HepG2 (cell line): ENCODE measurements at regions not wholly inside any gene's neighbourhood (a gene's known extent, or its start where the extent isn't known, plus 50 kb on each side); places are given as distances from the start of the nearest gene placed in this dataset.

ENCODE experiments used
- ATAC-seq: fragments of 200-7000 bp; cut with Tn5 transposase; 3 replicates; pipeline ENCODE4 v1.9.1; 2020; ENCODE audit warnings: mild to moderate bottlenecking, moderate library complexity
- BruUV-seq: library from RNA; stranded (reverse); fragments of 400-500 nt; replicated peaks from 2 replicates; lab custom pipeline; 2021; lab: Mats Ljungman, UMichigan
- CTCF ChIA-PET: fragments of 300-600 bp; formaldehyde crosslinking; extraction: SDS; loops from one replicate; lab custom pipeline; 2021; ENCODE audit warnings: low total read pairs, inconsistent platforms, low intra/inter-chr PET ratio; lab: Yijun Ruan, JAX
- POLR2A ChIA-PET: fragments of 350-600 bp; sonication (Branson Sonifier 250); formaldehyde crosslinking; loops from one replicate; lab custom pipeline; 2020; ENCODE audit warnings: antibody characterized with exemption, inconsistent platforms; lab: Yijun Ruan, JAX
- DNase-seq: peaks from one replicate; pipeline ENCODE4 v3.0.0-alpha.2; 2015; ENCODE audit warnings: low spot score
- FAIRE-seq: peaks from 3 replicates; lab custom pipeline; 2011; peaks lifted over from hg19 to GRCh38; lab: Jason Lieb, UNC
- H2AFZ ChIP-seq: one replicate; pipeline ENCODE4 v1.6.1; 2011; ENCODE audit warnings: low read length, inconsistent platforms
- H3K27ac ChIP-seq: fragments of 300-600 bp; 3 replicates; pipeline ENCODE4 v1.8.0; 2011; ENCODE audit warnings: mixed run types, mild to moderate bottlenecking, mixed read lengths, low read length, inconsistent platforms; ENCODE audit not compliant: insufficient read depth; ENCODE audit errors: extremely low read length
- H3K27me3 ChIP-seq, 2 experiments: fragments of 200-600 bp in 1 of 2; 2 replicates in 1 of 2; 3 replicates in 1 of 2; pipeline versions ENCODE4 v1.6.0 to v1.8.0; 2011; ENCODE audit warnings: low read length in 2 of 2, mild to moderate bottlenecking in 2 of 2, moderate library complexity in 2 of 2, inconsistent platforms in 1 of 2; ENCODE audit not compliant: insufficient read depth in 2 of 2, control insufficient read depth in 1 of 2
- H3K36me3 ChIP-seq, 2 experiments: fragments of 200-600 bp in 1 of 2; replicated peaks in 1 of 2; 2 replicates in 1 of 2; 3 replicates in 1 of 2; pipeline versions ENCODE4 v1.5.1 to v1.8.0; 2011; ENCODE audit warnings: low read length in 2 of 2, inconsistent platforms in 1 of 2; ENCODE audit not compliant: insufficient read depth in 2 of 2, control insufficient read depth in 1 of 2
- H3K4me1 ChIP-seq: 2 replicates; pipeline ENCODE4 v1.5.1; 2012; ENCODE audit warnings: low read length, inconsistent platforms; ENCODE audit not compliant: insufficient read depth
- H3K4me2 ChIP-seq: 2 replicates; pipeline ENCODE4 v1.6.0; 2011; ENCODE audit warnings: low read depth, low read length, inconsistent platforms
- H3K4me3 ChIP-seq, 3 experiments: fragments of 200-600 bp in 1 of 3; sonication (generic), shearing (Covaris generic) in 1 of 3; replicated peaks in 1 of 3; 2 replicates each; pipeline ENCODE4 v1.5.1; 2011 to 2016; ENCODE audit warnings: low read length in 3 of 3, inconsistent platforms in 2 of 3, low read depth in 2 of 3, mild to moderate bottlenecking in 2 of 3, control low read depth in 1 of 3, mixed read lengths in 1 of 3; ENCODE audit not compliant: insufficient read depth in 1 of 3
- H3K79me2 ChIP-seq: one replicate; pipeline ENCODE4 v1.6.1; 2011; ENCODE audit warnings: low read length, inconsistent platforms; ENCODE audit not compliant: insufficient read depth
- H3K9ac ChIP-seq: 2 replicates; pipeline ENCODE4 v1.6.0; 2011; ENCODE audit warnings: mild to moderate bottlenecking, low read depth, low read length, inconsistent platforms; ENCODE audit not compliant: insufficient read depth
- H3K9me3 ChIP-seq: 2 replicates; pipeline ENCODE4 v1.5.1; 2012; ENCODE audit warnings: mild to moderate bottlenecking, low read length
- H4K20me1 ChIP-seq: 2 replicates; pipeline ENCODE4 v1.6.0; 2011; ENCODE audit warnings: inconsistent platforms, mild to moderate bottlenecking, low read length, moderate library complexity; ENCODE audit not compliant: insufficient read depth
- ELF3 ChIP-seq: IDR thresholded peaks from 2 replicates; pipeline ENCODE4 v1.6.1; 2016; ENCODE audit warnings: missing genetic modification reagents, missing compliant biosample characterization
- FOXJ3 ChIP-seq: sonication (generic); formaldehyde crosslinking; IDR thresholded peaks from 2 replicates; pipeline ENCODE4 v1.4.0; 2020; ENCODE audit warnings: missing genetic modification reagents, mild to moderate bottlenecking, borderline replicate concordance
- KAT8 ChIP-seq: IDR thresholded peaks from 2 replicates; pipeline ENCODE4 v1.6.1; 2016; ENCODE audit warnings: missing genetic modification reagents, missing compliant biosample characterization
- NFYB ChIP-seq: sonication (generic); formaldehyde crosslinking; IDR thresholded peaks from 2 replicates; pipeline ENCODE4 v1.4.0; 2020; ENCODE audit warnings: missing genetic modification reagents
- NR1H2 ChIP-seq: sonication (generic); formaldehyde crosslinking; IDR thresholded peaks from 2 replicates; pipeline ENCODE4 v1.8.1; 2022; ENCODE audit warnings: low read depth, missing genetic modification reagents, borderline replicate concordance
- ZFP41 ChIP-seq: sonication (generic); formaldehyde crosslinking; IDR thresholded peaks from 2 replicates; pipeline ENCODE4 v1.4.0; 2020; ENCODE audit warnings: mild to moderate bottlenecking, missing genetic modification reagents, borderline replicate concordance
- ZNF34 ChIP-seq: sonication (generic); formaldehyde crosslinking; IDR thresholded peaks from 2 replicates; pipeline ENCODE4 v1.4.0; 2020; ENCODE audit warnings: mild to moderate bottlenecking, missing genetic modification reagents, borderline replicate concordance
- WGBS: methylation state at CpG from one replicate; pipeline ENCODE4 v1.1.6; 2017; ENCODE audit warnings: low lambda C conversion rate; 5-methylcytosine and 5-hydroxymethylcytosine counted together
- in situ Hi-C: cut with HindIII; loops from 2 replicates; pipeline ENCODE4 v1.10.0; 2017; ENCODE audit warnings: low pct_unique_long_range_greater_than_20kb; ENCODE audit not compliant: extremely low pct_ligation_motif_present
- intact Hi-C: fragments of 100-400 bp; cut with micrococcal nuclease; formaldehyde crosslinking; loops from one replicate; pipeline ENCODE4 v1.10.0; 2022; ENCODE audit not compliant: unreplicated experiment
- TF ChIP-seq, protein P1 (sequence below): sonication (generic); formaldehyde crosslinking; IDR thresholded peaks from 2 replicates; pipeline ENCODE4 v1.5.0; 2020; ENCODE audit warnings: missing genetic modification reagents
- TF ChIP-seq, protein P2 (sequence below): sonication (generic); formaldehyde crosslinking; IDR thresholded peaks from 2 replicates; pipeline ENCODE4 v1.9.0; 2022; ENCODE audit warnings: missing genetic modification reagents, mild to moderate bottlenecking, borderline replicate concordance

DNA sequence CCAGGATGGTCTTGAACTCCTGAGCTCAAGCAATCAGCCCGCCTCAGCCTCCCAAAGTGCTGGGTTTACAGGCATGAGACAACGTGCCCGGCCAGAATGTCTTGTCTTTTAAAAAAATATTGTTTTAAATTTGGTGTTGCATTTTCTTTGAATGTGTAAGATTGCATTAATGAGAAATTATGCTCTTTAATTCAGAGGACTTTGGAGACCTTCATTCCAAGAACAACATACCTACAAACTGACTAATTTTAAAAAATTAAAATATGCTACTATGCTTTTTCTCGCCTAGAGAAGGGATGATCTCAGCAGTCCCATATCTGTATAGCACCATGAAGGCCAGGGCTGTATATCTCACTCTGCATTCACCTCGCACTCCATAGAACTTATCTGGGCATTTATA is 204.3 kb upstream of the SLC7A11 start:
- Histone ChIP-seq H3K27me3 (no peaks in the 10 kb centered on the region; a peak in 1 of 5 replicates), H3K4me3 (no peak overlapping the region), H3K79me2 (no peaks in the 10 kb centered on the region), H3K36me3 (no peaks in the 10 kb centered on the region), H4K20me1 (no peaks in the 10 kb centered on the region), H3K4me2 (no peak overlapping the region), H2AFZ (no peak overlapping the region), H3K9ac (no peak overlapping the region), H3K4me1 (no peaks in the 10 kb centered on the region), H3K9me3 (no peaks in the 10 kb centered on the region), H3K27ac (no peak overlapping the region)
- FAIRE-seq (no peak), ATAC-seq (no peak), DNase-seq (no peak)
- in situ Hi-C loops (no loop called here), intact Hi-C loops (no loop called here)
- ChIA-PET CTCF (no interaction called here), POLR2A (no interaction called here)
- 21% methylated on average over 5 of the region's 5 CpGs for WGBS
- no TSS peak for BruUV-seq
- TF ChIP-seq NFYB (no peak), ZFP41 (CRISPR knock-in tag) (no peak), ELF3 (CRISPR knock-in tag) (no peak)

DNA sequence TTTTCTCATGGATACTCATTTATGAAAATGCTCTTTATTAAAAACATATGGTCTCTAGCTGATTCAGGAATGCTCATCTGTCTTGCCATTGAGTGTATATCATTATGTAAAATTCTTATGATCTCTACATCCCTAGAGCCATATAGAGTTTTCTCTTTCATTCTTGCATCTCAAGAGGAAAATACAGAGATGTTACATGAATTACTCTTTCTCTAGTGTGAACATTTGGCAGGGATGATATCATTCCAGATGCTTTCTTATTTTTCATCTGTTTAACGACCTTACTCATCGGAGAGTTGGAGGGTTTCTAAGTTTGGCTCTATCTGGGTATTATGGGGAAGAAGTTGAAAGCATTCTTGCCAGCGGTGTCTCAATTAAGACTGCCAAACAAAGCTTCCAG is 202.9 kb upstream of the SLC7A11 start:
- Histone ChIP-seq H3K4me1 (no peaks in the 10 kb centered on the region), H4K20me1 (no peaks in the 10 kb centered on the region), H3K27me3 (no peaks in the 10 kb centered on the region; a peak in 1 of 5 replicates), H3K9me3 (no peaks in the 10 kb centered on the region), H3K4me2 (no peak overlapping the region), H3K4me3 (no peak overlapping the region), H2AFZ (no peak overlapping the region), H3K36me3 (no peaks in the 10 kb centered on the region), H3K27ac (no peak overlapping the region), H3K9ac (no peak overlapping the region), H3K79me2 (no peaks in the 10 kb centered on the region)
- TF ChIP-seq KAT8 (CRISPR knock-in tag) (no peak), NR1H2 (CRISPR knock-in tag) (no peak), ZNF34 (no peak), FOXJ3 (no peak)
- TF ChIP-seq, protein P1, sequence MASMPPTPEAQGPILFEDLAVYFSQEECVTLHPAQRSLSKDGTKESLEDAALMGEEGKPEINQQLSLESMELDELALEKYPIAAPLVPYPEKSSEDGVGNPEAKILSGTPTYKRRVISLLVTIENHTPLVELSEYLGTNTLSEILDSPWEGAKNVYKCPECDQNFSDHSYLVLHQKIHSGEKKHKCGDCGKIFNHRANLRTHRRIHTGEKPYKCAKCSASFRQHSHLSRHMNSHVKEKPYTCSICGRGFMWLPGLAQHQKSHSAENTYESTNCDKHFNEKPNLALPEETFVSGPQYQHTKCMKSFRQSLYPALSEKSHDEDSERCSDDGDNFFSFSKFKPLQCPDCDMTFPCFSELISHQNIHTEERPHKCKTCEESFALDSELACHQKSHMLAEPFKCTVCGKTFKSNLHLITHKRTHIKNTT = no peak
- TF ChIP-seq, protein P2, sequence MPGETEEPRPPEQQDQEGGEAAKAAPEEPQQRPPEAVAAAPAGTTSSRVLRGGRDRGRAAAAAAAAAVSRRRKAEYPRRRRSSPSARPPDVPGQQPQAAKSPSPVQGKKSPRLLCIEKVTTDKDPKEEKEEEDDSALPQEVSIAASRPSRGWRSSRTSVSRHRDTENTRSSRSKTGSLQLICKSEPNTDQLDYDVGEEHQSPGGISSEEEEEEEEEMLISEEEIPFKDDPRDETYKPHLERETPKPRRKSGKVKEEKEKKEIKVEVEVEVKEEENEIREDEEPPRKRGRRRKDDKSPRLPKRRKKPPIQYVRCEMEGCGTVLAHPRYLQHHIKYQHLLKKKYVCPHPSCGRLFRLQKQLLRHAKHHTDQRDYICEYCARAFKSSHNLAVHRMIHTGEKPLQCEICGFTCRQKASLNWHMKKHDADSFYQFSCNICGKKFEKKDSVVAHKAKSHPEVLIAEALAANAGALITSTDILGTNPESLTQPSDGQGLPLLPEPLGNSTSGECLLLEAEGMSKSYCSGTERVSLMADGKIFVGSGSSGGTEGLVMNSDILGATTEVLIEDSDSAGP (CRISPR knock-in tag) = no peak
- POLR2A ChIA-PET = no interaction called here
- FAIRE-seq (no peak), DNase-seq (no peak), ATAC-seq (no peak)
- BruUV-seq = no TSS peak
- in situ Hi-C loops (no loop called here), intact Hi-C loops (no loop called here)
- WGBS = 30% methylated on average over 3 of the region's 3 CpGs
- CTCF ChIA-PET = no interaction called here
